Keratinocyte (primary cell): ENCODE measurements at regions not wholly inside any gene's neighbourhood (a gene's known extent, or its start where the extent isn't known, plus 50 kb on each side); places are given as distances from the start of the nearest gene placed in this dataset.

ENCODE experiments used
- EZH2 ChIP-seq: IDR thresholded peaks from one replicate; pipeline ENCODE4 v1.6.1; 2012; ENCODE audit warnings: inconsistent platforms, mild to moderate bottlenecking, low read length, moderate library complexity
- TF ChIP-seq, protein P1 (sequence below), 3 experiments: IDR thresholded peaks in 1 of 3; conservative IDR thresholded peaks in 1 of 3; optimal IDR thresholded peaks in 1 of 3; 2 replicates in 2 of 3; 3 replicates in 1 of 3; pipeline versions ENCODE3 to v1.5.1; 2011; ENCODE audit warnings: low read length in 3 of 3, mild to moderate bottlenecking in 3 of 3, moderate library complexity in 2 of 3, control low read depth in 1 of 3, inconsistent platforms in 1 of 3; ENCODE audit not compliant: insufficient read depth in 2 of 3; ENCODE audit errors: extremely low read depth in 1 of 3

DNA sequence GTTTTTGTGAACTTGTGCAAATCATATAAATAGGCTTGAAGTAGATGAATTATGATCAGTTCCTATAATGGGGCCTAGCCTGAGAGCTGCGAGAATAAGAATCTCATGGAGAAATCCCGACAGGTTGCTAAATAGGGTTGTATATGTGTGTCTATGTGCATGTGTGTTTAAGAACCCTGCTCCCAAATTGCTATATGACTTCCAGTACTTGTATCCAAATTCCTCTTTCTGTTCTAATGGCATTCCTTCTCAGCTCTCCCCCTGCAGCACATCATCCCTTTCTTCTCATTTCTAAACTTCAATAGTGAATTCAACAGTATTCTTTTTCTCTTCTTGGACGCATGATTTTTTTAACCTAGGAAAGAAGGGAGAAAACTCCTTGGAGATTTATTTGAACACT lies 277.2 kb downstream of the GAS1 start:
- TF ChIP-seq, protein P1, sequence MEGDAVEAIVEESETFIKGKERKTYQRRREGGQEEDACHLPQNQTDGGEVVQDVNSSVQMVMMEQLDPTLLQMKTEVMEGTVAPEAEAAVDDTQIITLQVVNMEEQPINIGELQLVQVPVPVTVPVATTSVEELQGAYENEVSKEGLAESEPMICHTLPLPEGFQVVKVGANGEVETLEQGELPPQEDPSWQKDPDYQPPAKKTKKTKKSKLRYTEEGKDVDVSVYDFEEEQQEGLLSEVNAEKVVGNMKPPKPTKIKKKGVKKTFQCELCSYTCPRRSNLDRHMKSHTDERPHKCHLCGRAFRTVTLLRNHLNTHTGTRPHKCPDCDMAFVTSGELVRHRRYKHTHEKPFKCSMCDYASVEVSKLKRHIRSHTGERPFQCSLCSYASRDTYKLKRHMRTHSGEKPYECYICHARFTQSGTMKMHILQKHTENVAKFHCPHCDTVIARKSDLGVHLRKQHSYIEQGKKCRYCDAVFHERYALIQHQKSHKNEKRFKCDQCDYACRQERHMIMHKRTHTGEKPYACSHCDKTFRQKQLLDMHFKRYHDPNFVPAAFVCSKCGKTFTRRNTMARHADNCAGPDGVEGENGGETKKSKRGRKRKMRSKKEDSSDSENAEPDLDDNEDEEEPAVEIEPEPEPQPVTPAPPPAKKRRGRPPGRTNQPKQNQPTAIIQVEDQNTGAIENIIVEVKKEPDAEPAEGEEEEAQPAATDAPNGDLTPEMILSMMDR (optimal IDR thresholded peaks at IDR 0.05 in 1 of 3, IDR thresholded peaks at IDR 0.05 in 1 of 3, conservative IDR thresholded peaks at IDR 0.05 in 1 of 3; ENCODE audit: extremely low read depth in 1 of 3, insufficient read depth in 2 of 3, low read length in 3 of 3) = no peak
- no peak for TF ChIP-seq EZH2
